ENCODE measurements at regions not wholly inside any gene's neighbourhood (a gene's known extent, or its start where the extent isn't known, plus 50 kb on each side); places are given as distances from the start of the nearest gene placed in this dataset.

DNA sequence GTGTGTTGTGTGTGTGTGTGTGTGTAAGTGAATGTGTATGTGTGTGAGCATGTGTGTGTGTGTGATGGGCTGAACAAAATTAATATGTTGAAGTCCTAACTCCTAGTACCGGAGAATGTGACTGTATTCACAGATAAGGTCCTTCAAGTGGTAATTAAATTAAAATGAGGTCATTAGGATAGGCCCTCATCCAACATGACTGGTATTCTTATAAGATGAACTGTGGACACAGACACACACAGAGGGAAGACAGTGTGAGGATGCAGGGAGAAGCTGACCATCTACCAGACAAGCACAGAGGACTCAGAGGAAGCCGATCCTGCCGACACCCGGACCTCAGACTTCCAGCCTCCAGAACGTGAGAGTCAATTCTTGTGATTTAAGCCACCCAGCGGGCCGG is 91.2 kb upstream of the PGBD5 start:
- no peak for TF ChIP-seq CTCF (CRISPR knock-in tag; IDR thresholded peaks at IDR 0.05)
- TF ChIP-seq TCF12 (IDR thresholded peaks at IDR 0.05): no peak
- no peak for TF ChIP-seq TCF12 (CRISPR knock-in tag; IDR thresholded peaks at IDR 0.05)
- no peak for TF ChIP-seq SIX1 (CRISPR knock-in tag; IDR thresholded peaks at IDR 0.05; ENCODE audit: borderline replicate concordance)
- TF ChIP-seq ARID2 (CRISPR knock-in tag; IDR thresholded peaks at IDR 0.05; ENCODE audit: borderline replicate concordance): no peak
- no peak for TF ChIP-seq ATF6 (CRISPR knock-in tag; conservative IDR thresholded peaks at IDR 0.05)
- no peak for TF ChIP-seq YY1 (IDR thresholded peaks at IDR 0.05; ENCODE audit: insufficient read depth, insufficient replicate concordance, low read depth, low read length)
- no peak for TF ChIP-seq TAF1 (CRISPR knock-in tag; IDR thresholded peaks at IDR 0.05)

Data from HepG2 (cell line).